Inflammatory macrophage treated with lipopolysaccharide for 1 hour (primary cell): ENCODE measurements at regions not wholly inside any gene's neighbourhood (a gene's known extent, or its start where the extent isn't known, plus 50 kb on each side); places are given as distances from the start of the nearest gene placed in this dataset.

Experiments
- DNase-seq, 2 donors: peaks; one replicate each; pipeline ENCODE4 v3.0.0-alpha.2; 2020 to 2022

GRCh38 chr2:8448824-8449556 is 232.9 kb upstream of the ID2 start:
- no peak for DNase-seq

- DNase-seq, result no peak
Measured at GRCh38 chr2:8451273-8451672, 230.6 kb upstream of the ID2 start.

GRCh38 chr2:8452296-8452695 is 229.6 kb upstream of the ID2 start:
- no peak for DNase-seq

GRCh38 chr2:8452979-8453903 is 228.6 kb upstream of the ID2 start:
- no peak for DNase-seq

DNA sequence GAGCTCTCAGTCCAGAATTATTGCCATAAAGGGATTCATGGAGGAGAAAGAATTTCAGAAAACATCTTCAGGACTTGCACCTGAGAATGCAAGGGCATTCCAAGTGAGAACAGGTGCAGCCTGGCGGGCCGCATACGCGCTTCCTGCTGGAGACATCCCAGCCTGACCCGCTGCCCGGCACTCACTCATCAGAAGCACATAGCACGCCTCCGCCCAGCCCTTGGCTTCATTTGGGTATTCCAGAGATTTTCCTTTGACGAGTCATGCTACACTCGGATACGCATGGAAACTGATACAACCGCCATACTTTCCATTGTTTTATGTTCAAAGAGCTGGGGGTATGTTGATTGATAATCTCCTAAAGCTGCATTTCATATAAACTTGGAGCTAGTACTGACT is 228.0 kb upstream of the ID2 start:
- no peak for DNase-seq

DNA sequence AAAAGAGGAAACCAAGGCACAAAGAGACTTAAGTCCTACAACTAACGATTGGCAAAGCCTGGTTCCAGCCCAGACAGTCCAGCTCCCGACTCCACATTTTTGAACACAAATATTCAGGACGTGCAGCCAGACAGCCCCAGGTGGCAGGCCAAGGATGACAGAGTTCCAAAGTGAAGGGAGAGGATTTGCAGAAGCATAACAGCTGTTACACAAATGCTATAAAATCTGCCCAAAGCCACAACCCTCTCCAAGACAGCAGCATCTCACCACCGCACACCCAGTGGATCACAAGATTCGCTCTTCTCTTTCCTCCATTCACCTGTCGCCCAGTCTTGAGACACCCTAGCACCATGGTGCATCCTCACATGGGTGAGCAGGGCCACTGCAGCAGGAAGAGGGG is 227.1 kb upstream of the ID2 start:
- no peak for DNase-seq

DNA sequence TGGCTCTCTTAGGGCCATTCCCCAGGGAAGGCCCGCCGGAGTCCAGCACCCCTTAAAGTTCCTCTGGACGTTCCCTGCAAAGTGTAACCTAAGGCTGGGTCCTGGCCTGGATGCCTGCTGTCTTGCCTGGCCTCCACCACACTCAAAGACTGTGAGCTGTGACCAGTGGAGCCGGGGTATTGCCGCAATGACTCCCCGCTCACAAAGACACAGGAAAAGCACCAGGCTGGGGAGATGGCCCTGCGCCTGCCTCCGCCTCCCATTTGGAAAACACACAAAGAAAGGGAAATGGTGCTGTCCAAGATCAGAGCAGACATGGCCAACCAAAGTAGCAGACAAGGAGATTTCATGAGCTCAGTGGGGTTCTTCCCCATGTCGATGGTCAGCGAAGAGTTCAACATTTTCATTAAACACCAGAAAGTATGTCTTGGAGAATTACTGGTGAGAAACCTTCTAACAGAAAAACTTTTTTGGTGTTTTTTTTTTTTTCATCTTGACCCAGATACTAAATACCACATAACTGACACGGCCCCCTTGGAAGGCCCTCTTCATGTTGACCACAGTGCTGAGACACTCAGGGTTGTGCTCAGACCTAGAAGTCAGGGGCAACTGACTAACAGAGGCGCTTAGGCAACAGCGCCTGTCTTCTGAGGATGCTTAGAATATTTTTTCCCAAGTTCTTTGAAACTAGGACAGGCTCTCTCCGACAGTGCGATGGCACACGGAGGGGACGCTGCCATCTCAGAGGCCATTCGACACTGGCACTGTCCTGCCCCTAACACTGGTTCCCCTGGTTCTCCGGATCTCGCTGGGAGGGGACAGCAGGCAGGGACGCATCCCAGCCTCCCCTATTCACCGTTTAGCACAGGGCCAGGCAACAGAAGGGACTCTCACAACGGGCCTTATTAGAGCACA is 226.4 kb upstream of the ID2 start:
- DNase-seq, result no peak

GRCh38 chr2:8456151-8457091 is 225.4 kb upstream of the ID2 start:
- DNase-seq, result no peak

GRCh38 chr2:8457092-8457481 is 224.8 kb upstream of the ID2 start:
- DNase-seq, result no peak

DNA sequence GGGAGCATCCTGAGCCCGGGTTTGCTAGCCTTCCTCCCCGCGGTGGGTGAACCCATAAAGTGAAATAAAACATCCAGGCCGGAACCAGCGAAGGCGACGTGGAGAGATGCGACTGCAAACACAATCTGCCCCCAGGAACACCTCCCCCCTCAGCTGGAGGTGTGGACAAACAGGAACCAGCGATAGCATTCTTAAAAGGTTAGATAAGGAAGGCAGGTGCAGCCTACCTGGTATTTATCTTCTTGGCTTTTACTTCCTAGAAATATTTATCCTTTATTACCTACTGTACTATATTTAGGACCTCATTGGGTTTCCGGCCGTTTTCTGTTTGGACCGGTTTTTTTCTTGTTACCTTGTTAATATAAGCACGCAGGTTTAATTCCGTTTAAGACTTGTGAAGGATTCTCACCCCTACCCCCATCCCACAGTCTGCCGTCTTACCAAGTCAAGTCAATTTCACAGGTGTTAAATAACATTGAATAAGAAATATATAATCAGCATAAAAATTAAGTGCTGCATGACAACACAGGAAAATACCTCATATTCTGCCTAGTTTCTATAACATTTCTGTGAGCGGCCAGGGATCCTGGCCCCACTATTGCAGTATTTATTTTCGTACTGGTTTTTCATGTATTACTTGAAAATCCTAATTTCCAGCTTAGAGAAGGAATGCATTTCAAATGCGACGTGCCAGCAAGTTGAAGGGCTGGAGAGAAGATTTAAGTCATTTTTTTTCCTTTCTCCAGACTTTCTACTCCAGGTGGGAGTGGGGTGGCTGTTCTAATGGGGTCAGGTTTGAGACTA is 224.0 kb upstream of the ID2 start:
- no peak for DNase-seq

DNA sequence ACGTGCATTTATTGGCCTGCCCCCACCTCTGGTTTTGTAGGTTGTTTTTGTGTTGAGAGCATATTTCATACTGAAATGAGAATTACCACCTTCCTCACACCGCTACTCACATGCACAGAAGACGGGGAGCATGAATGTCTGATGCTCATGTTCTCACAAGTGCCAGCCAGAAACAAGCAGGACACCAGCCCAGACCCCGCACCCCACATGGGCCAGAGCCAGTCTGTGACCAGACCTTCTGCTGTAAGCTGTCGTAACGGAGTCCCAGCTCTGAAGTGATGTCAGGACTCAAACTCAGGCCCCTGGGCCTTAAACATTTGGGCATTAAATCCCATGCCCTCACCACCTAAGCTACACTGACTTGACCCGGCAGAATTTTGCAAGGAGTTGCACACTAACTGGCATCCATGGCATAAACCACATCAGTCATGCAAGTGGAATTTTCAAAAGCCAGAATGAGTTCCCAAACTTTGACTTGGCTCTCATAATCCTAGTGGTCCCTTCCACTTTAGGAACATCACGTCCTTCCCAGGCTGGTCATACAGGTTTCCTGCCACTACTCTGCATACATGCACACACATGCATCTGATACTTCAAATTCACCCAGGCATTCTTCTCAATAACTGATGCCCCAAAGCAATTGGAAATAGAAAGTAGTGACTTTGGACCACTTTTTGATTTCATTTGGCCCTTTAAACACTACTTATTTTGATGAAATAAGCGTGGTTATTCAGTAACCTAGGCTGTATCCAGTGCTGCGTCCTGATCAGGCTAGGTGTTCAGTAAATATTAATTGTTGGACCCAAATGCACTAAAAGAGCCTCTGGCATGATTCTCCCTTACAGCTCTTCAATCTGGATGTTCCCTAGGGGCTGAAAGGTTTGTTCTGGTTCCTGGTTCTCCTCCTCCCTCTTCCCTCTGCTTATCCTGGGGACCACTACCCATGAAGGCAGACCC is 223.1 kb upstream of the ID2 start:
- no peak for DNase-seq

DNA sequence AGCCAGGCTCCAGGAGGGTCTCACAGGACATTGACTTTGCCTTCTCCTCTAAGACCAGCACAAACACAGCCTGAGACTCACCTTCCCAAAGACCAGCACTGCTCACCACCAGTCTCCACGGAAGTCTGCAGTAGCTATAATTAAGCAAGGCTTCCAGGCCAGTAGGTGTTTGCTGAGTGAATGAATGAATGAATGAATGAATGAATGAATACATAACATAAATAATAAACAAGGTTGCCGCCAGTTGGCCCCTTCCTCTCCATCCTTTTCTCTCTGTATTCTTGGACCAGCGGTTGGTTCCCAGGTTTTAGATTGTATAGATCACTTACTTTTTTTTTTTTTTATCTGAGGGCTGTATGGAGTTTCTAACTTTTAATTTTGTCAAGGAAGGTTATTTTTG is 222.4 kb upstream of the ID2 start:
- DNase-seq, result no peak

GRCh38 chr2:8461341-8461740 is 220.5 kb upstream of the ID2 start:
- DNase-seq, result no peak

DNA sequence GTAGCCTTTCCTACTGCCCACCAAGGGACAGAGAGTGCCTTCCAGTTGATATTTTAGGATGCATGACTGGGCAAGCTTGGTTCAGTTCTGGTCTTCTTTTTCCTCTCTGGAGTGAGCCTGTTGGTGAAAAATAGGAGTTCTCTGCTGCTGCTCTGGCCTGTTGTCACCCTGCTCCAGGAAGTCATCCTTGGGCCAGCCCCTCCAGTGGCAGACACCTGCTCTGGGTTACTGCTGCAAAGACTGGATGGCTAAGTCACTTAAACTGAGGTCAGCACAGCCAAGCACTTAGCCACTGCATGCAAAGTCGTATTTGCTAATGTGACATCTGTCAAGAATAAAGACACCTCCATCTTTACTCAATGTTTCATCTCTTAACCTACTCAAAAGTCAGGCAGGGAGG is 219.6 kb upstream of the ID2 start:
- no peak for DNase-seq

- DNase-seq, result no peak
Measured at GRCh38 chr2:8462899-8463648, 218.8 kb upstream of the ID2 start.

- DNase-seq, result no peak
Measured at GRCh38 chr2:8465560-8465959, 216.3 kb upstream of the ID2 start.

DNA sequence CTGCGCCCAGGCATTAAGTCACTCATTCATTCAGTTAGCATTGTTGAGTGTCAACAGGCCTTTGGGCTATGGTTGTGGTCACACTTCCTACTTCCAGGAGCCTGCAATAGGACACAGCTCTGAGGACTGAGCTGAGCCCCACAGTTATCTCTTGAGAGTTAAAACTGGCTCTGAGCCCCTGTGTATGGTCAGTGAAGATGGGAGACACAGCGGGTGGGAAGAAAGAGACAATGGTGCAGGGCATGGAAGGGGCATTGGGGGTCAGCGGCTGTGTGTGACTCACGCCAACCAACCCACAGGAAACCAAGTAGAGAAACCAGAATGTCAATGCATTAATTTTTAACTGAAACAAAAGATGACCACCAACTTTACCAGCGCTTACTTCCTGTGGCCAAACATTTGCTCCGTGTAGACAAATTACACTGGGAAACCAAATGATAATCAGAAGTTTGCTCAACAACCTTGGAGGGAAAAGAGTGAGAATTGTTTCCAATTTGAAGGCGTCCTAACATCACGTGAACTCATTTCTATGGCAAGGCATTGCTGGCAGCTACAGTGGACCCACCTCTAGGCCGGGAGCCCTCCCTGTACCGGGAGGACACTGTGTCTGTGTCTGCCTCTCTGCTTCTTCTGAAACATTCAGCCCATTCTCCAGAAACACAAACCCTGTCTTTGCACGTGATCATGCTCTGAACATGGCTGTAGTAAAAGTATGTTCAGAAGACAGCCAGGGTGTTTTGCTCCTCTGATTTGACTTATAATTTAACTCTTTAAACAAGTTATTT is 212.0 kb upstream of the ID2 start:
- DNase-seq, result no peak
